ENCODE measurements at regions not wholly inside any gene's neighbourhood (a gene's known extent, or its start where the extent isn't known, plus 50 kb on each side); places are given as distances from the start of the nearest gene placed in this dataset.

DNA sequence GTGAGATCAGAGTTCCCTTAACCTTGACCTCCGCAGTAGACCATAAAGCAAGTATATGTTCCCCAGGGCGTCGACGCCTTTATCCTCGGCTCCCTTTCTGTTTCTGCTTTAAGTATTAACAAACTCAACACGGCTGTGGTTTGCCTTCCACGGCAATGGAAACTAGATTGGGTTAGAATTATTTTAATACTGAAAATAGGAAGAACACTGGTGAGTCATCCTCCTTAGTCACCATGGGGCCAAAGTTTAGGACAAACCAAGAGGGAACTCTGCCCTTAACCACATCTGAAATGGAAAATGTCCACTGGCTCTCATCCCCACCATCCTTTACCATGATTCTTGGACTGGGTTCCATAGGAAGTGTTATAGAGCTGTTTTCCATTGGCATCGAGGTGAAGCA lies 386.1 kb downstream of the ACTL7B start:
- TF ChIP-seq, protein P1, sequence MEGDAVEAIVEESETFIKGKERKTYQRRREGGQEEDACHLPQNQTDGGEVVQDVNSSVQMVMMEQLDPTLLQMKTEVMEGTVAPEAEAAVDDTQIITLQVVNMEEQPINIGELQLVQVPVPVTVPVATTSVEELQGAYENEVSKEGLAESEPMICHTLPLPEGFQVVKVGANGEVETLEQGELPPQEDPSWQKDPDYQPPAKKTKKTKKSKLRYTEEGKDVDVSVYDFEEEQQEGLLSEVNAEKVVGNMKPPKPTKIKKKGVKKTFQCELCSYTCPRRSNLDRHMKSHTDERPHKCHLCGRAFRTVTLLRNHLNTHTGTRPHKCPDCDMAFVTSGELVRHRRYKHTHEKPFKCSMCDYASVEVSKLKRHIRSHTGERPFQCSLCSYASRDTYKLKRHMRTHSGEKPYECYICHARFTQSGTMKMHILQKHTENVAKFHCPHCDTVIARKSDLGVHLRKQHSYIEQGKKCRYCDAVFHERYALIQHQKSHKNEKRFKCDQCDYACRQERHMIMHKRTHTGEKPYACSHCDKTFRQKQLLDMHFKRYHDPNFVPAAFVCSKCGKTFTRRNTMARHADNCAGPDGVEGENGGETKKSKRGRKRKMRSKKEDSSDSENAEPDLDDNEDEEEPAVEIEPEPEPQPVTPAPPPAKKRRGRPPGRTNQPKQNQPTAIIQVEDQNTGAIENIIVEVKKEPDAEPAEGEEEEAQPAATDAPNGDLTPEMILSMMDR (IDR thresholded peaks at IDR 0.05; ENCODE audit: borderline replicate concordance, control extremely low read depth, extremely low read depth, insufficient read depth, missing control alignments), result no peak
- in situ Hi-C loops (cut with MboI; ENCODE audit: low sequenced_read_pairs, unreplicated experiment), result no loop called here
- no peak for DNase-seq (ENCODE audit: low spot score)

DNA sequence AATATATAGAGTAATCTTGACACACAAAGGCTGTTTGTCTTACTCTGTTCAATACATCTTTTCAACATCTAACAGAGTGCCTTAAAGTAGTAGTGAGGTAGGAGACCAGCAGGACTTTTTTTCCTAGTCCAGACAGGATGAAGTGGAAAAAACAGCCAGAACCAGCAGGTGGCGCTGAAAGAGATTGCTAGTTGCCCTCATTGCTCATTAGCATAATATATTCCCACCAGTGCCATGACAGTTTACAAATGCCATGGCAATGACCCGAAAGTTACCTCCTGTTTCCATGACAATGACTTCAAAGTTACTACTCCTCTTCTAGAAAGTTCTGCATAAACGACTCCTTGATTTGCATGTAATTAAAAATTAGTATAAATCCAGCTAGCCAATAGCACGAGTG lies 387.4 kb downstream of the ACTL7B start:
- in situ Hi-C loops (cut with MboI; ENCODE audit: low sequenced_read_pairs, unreplicated experiment), result no loop called here
- TF ChIP-seq, protein P1 (IDR thresholded peaks at IDR 0.05; ENCODE audit: borderline replicate concordance, control extremely low read depth, extremely low read depth, insufficient read depth, missing control alignments), result no peak
- peak; percentile 11 for DNase-seq (ENCODE audit: low spot score)

DNA sequence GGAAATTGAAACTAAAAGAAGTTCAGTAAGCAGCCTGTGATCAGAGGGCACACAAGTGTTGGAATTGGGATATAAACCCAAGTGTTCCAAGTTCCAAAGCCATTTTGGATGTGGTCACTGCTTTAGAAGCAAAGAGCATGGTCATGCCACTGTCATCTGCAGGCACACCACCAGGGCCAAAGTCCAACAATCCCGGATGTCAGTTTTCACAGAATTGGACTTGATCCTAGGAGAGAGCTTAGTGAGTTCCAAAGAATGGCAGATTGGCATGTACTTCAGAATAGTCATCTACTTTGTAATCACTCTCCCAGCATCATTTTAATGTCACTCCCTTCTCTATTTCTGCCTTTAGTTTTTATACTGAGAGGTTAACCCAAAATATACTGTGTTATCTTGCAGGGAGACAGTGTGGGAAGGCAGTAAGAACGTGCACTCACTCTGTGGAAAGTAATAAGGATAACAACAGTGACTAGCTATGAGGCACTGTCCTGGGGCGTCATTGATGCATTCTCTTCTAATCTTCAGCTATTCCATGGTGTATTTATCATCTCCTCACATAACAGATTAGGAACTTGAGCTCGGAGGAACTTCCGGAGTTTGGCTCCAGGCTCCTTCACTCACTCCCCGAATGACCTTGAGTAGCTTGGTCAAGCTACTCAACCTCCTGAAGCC lies 388.0 kb downstream of the ACTL7B start:
- no peak for DNase-seq (ENCODE audit: low spot score)
- TF ChIP-seq, protein P1 (IDR thresholded peaks at IDR 0.05; ENCODE audit: borderline replicate concordance, control extremely low read depth, extremely low read depth, insufficient read depth, missing control alignments), result no peak
- in situ Hi-C loops (cut with MboI; ENCODE audit: low sequenced_read_pairs, unreplicated experiment), result no loop called here

DNA sequence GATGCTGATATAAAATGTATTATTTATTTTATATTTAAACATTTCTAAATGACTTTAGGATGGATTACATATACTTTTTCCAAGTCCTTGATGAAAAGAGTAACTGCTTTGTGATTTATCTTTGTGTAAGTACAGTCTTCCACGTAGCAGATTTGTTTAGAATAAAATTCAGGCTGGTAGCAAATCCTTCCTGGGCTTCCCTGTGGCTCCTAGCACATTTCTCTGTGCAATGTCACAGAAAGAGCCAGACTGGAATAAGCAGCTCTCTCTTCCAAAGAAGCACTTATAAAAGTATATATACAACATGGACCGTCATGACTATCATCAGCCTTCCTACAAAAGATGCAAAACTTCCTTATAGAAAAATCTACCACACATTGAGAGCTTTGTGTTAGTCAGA lies 388.6 kb downstream of the ACTL7B start:
- TF ChIP-seq, protein P1 (IDR thresholded peaks at IDR 0.05; ENCODE audit: borderline replicate concordance, control extremely low read depth, extremely low read depth, insufficient read depth, missing control alignments), result no peak
- DNase-seq (ENCODE audit: low spot score), result no peak
- in situ Hi-C loops (cut with MboI; ENCODE audit: low sequenced_read_pairs, unreplicated experiment), result no loop called here

DNA sequence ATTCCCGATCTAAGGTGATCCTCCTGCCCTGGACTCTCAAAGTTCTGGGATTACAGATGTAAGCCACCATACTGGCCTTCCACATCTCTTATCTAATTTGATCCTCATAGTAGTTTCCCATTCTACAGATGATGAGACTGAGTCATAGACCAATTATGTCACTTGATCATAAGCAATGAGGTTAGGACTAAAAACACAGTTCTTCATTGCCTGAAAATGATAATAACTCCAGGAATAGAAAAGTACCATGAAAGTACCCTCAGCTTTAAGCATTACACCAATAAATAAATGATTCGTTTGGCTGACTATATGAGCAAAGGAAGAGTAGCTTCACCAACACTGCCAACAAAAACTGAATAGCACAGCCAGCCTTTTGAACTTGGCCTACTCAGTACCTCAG lies 389.5 kb downstream of the ACTL7B start:
- in situ Hi-C loops (cut with MboI; ENCODE audit: low sequenced_read_pairs, unreplicated experiment), result no loop called here
- TF ChIP-seq, protein P1 (IDR thresholded peaks at IDR 0.05; ENCODE audit: borderline replicate concordance, control extremely low read depth, extremely low read depth, insufficient read depth, missing control alignments), result no peak
- no peak for DNase-seq (ENCODE audit: low spot score)

DNA sequence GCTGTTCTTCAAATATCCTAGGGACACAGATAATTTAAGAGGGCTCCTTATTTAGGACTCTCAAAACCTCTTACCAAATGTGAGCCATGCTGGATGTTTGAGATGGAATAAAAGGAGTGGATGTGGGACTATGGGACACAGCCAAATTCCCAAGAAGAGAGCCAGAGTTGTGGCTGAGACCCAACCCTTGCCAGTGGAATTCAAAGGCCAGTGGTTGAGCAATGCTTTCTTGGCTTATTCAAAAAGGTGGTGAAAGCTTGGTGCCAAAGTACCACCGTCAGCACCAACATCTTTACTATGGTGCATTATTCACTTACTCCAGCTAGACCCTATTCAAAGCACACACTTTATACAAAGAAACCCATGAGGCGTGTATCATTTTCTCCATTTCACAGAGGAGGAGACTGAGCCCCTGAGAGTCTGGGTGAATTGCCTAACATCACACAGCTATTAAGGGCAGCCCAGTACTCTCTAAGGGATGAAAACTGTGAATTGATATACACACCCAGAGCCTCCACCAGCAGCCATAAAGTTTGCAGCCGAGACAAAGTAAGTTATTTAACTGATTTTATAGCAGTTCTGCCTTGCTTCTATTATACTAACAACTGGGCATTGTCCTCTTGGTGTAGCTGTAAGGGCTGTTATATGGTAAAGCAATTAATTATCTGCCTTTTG lies 391.7 kb downstream of the ACTL7B start:
- in situ Hi-C loops (cut with MboI; ENCODE audit: low sequenced_read_pairs, unreplicated experiment), result no loop called here
- TF ChIP-seq, protein P1 (IDR thresholded peaks at IDR 0.05; ENCODE audit: borderline replicate concordance, control extremely low read depth, extremely low read depth, insufficient read depth, missing control alignments), result no peak
- no peak for DNase-seq (ENCODE audit: low spot score)
